ENCODE measurements at regions not wholly inside any gene's neighbourhood (a gene's known extent, or its start where the extent isn't known, plus 50 kb on each side); places are given as distances from the start of the nearest gene placed in this dataset.
"Not testable (repeated sequence)": the region's sequence is repeated elsewhere in the genome, so short reads cannot be mapped to it uniquely, and the experiment has no call there.

DNA sequence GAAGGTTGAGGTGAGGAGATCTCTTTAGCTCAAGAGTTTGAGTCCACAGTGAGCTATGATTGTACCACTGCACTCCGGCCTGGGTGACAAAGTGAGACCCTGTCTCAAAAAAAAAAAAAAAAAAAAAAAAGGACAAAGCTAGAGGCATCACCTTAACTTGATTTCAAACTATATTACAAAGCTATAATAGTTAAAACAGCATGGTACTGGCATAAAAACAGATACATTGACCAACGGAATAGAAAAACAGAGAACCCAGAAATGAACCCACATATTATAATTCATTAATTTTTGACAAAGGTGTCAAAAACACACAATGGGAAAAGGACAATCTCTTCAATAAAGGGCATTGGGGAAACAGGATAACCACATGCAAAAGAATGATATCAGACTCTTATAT lies 50.8 kb upstream of the MBOAT1 start:
- no peaks in the 10 kb centered on the region for H3K27me3 Mint-ChIP-seq
- H3K4me1 Mint-ChIP-seq, result peaks cover 4% of the 10 kb centered on the region
- no peak overlapping the region for H3K4me3 Mint-ChIP-seq
- no peak for ATAC-seq
- H3K27ac Mint-ChIP-seq, result no peak overlapping the region
- H3K36me3 Mint-ChIP-seq (ENCODE audit: low read depth), result peaks cover 7% of the 10 kb centered on the region
- DNase-seq, result no peak
- no peaks in the 10 kb centered on the region for H3K9me3 ChIP-seq (ENCODE audit: control insufficient read depth, low read length, poor library complexity, severe bottlenecking)

DNA sequence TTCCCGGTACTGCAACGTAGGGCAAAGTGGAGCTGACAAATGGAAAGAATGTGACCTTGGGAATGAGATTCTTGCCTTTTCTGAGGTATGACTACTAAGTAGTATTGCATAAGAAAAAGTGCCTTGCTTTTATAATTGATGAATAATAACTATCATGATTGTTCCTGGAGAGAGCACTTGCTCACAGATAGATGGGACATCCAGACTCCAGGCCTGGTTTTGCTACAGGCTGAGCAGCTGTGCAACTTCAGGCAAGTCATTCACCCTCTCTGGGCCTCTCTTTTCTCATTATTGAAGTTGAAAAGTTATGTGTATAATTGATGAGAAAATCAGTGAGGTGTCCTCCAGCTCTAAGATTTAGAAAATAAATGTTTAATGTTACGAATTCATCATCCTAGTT lies 53.6 kb upstream of the MBOAT1 start:
- Mint-ChIP-seq H3K27ac (no peak overlapping the region), H3K4me1 (peaks cover 4% of the 10 kb centered on the region), H3K4me3 (no peak overlapping the region), H3K27me3 (peaks cover 4% of the 10 kb centered on the region), H3K36me3 (ENCODE audit: low read depth) (peaks cover 5% of the 10 kb centered on the region)
- no peaks in the 10 kb centered on the region for H3K9me3 ChIP-seq (ENCODE audit: control insufficient read depth, low read length, poor library complexity, severe bottlenecking)
- no peak for DNase-seq
- no peak for ATAC-seq

DNA sequence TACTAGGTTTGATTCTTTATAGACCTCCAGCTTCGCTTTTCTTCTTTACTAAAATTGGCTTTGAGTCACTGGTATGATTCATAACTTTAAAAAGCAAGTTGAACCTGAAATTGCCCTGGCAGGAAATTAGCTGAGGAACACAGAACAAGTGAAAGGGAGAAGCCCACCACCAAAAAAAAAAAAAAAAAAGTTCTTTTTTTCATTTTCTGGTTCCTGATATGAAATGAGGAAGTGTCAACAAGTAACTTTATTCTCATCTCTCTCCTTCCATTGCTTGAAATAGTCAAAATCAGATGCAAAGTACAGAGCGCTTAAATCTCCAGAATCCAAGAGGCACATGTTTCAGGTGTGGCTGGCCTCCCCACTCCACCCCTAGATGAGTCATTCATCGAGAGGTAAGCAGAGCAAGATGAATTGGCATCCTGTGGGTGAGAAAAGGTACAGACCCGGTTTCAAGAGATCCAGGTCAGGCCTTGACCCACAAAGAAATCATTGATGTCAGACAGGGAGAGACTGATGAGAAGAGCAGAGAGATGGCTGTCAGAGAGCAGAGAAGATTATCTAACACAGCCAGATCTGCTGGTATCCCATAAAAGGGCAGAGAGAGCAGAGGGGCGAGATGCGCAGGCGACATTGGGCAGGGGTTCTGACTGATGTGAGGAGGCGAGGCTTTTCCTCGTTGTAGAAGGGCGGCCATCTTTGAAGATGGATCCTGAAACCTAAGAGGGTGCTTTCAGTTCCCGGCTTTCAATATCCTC lies 54.8 kb upstream of the MBOAT1 start:
- no peaks in the 10 kb centered on the region for H3K9me3 ChIP-seq (ENCODE audit: control insufficient read depth, low read length, poor library complexity, severe bottlenecking)
- H3K4me1 Mint-ChIP-seq, result peaks cover 4% of the 10 kb centered on the region
- H3K27ac Mint-ChIP-seq, result no peak overlapping the region
- H3K4me3 Mint-ChIP-seq, result peak overlapping the region; percentile 51
- DNase-seq, result no peak
- H3K27me3 Mint-ChIP-seq, result peaks cover 4% of the 10 kb centered on the region
- peak; percentile 35 for ATAC-seq
- H3K36me3 Mint-ChIP-seq (ENCODE audit: low read depth), result peaks cover 5% of the 10 kb centered on the region

DNA sequence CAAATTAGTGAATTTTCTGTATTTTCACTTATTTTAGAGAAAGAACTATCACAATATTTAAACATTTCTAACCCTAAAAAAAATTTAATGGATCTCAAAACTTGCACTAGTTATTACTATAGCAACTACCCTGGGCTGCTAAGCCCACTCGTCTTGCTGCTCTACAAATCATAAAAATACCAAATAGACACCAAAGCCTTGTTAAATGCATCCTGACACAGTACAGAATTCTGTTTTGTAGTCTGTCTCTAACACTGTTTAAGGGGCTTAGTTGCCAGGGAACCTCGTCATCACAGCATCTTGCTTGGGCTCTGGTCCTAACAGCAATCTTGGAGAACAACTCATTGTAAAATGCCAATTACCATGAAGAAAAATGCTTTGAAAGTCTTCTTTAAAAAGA lies 56.9 kb upstream of the MBOAT1 start:
- ATAC-seq, result no peak
- Mint-ChIP-seq H3K27me3 (peaks cover 8% of the 10 kb centered on the region), H3K36me3 (ENCODE audit: low read depth) (peaks cover 7% of the 10 kb centered on the region), H3K27ac (no peak overlapping the region), H3K4me3 (no peak overlapping the region), H3K4me1 (peaks cover 6% of the 10 kb centered on the region)
- no peaks in the 10 kb centered on the region for H3K9me3 ChIP-seq (ENCODE audit: control insufficient read depth, low read length, poor library complexity, severe bottlenecking)
- DNase-seq, result no peak

DNA sequence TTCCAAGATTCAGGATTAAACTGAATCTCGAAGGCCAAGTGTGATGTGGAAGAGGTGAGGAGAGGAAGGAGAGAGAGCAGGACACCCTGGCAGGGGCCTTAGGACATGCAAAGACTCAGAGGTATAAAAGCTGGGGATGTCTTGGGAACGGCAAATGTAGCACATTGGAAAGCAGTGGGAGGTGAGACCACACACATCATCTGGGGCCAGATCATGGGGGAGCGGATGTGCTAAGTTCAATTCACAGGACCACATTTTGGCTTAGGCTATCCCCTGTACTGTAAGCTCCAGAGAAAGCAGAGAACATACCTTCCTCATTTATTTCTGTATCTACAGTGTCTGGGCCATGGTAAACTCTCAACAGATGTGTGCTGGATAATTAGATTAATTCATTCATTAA lies 59.5 kb upstream of the MBOAT1 start:
- ATAC-seq, result no peak
- Mint-ChIP-seq H3K27me3 (peaks cover 10% of the 10 kb centered on the region), H3K27ac (peak overlapping the region; percentile 35), H3K36me3 (ENCODE audit: low read depth) (peaks cover 4% of the 10 kb centered on the region), H3K4me1 (peaks cover 6% of the 10 kb centered on the region), H3K4me3 (no peak overlapping the region)
- DNase-seq, result no peak
- H3K9me3 ChIP-seq (ENCODE audit: control insufficient read depth, low read length, poor library complexity, severe bottlenecking), result no peaks in the 10 kb centered on the region

DNA sequence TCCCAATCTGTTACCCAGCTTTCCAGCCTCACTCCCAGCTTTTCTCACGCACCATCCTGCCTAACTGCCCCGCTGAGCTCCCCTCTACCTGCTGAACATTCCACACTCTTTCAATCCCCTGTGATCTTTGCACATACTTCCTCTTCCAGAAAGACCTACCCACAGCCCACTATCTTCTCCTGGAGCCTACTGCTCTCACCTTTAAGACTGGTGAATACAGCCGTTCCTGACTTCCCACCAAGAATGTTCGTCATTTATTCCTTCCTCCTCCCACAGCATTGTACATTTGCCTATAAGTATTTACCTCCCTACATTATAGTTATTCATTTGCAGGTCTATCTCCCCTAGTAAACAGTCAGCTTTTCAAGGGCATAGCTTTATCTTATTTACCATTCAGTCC lies 61.9 kb upstream of the MBOAT1 start:
- ATAC-seq (no peak), DNase-seq (no peak)
- Mint-ChIP-seq H3K36me3 (ENCODE audit: low read depth) (peaks cover 2% of the 10 kb centered on the region), H3K4me1 (peaks cover 2% of the 10 kb centered on the region), H3K27ac (no peak overlapping the region), H3K4me3 (no peak overlapping the region), H3K27me3 (peaks cover 17% of the 10 kb centered on the region)
- H3K9me3 ChIP-seq (ENCODE audit: control insufficient read depth, low read length, poor library complexity, severe bottlenecking), result no peaks in the 10 kb centered on the region

DNA sequence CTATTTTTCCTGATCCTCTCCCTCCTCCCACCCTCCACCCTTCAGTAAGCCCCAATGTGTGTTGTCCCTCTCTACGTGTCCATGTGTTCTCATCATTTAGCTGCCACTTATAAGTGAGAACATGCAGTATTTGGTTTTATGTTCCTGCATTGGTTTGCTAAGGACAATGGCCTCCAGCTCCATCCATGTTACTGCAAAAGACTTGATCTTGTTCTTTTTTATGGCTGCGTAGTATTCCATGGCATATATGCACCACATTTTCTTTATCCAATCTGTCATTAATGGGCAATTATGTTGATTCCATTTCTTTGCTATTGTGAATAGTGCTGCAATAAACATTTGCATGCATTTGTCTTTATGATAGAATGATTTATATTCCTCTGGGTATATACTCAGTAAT lies 63.6 kb upstream of the MBOAT1 start:
- H3K4me3 Mint-ChIP-seq; DNase-seq; H3K27ac Mint-ChIP-seq; H3K4me1 Mint-ChIP-seq; H3K9me3 ChIP-seq (ENCODE audit: control insufficient read depth, low read length, poor library complexity, severe bottlenecking); ATAC-seq; H3K36me3 Mint-ChIP-seq (ENCODE audit: low read depth): not testable (repeated sequence)
- peaks cover 21% of the 10 kb centered on the region for H3K27me3 Mint-ChIP-seq

DNA sequence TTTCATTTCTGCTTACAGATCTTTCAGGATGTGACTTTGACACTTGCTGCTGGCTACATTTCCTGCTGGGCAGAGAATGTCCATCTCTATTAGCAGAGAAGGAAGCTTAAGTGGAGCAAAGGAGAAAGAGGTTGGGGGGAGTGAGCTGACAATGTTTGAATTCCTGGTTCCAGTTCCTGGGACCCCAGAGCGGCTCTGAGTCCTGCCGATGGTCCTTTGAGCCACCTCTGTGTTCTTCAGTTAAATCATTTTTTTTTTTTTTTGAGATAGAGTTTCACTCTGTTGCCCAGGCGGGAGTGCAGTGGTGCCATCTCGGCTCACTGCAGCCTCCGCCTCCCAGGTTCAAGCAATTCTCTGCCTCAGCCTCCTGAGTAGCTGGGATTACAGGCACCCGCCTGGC lies 65.5 kb upstream of the MBOAT1 start:
- H3K4me3 Mint-ChIP-seq, result not testable (repeated sequence)
- H3K27me3 Mint-ChIP-seq, result peaks cover 21% of the 10 kb centered on the region

DNA sequence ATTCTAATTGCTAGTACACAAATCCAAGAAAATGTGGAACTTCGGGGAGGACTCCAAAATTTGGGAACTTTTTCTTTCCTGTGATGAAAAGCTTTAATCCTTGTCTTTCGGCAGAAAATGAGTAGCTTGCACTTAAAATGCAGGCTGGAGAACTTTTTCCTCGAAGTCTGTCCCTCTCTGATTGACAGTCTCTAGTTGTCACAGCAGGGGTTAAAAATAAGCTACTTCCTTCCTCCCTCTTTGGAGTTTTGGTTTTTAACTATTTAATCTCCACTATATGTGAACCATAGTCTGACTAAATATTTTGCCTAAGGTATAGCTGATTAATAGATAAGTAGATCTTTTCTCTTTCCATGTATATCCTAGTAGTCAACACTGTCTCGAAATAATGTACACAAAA lies 66.8 kb upstream of the MBOAT1 start:
- ATAC-seq, result no peak
- peaks cover 7% of the 10 kb centered on the region for H3K9me3 ChIP-seq (ENCODE audit: control insufficient read depth, low read length, poor library complexity, severe bottlenecking)
- H3K4me3 Mint-ChIP-seq, result no peak overlapping the region
- H3K27me3 Mint-ChIP-seq, result peaks cover 19% of the 10 kb centered on the region
- H3K36me3 Mint-ChIP-seq (ENCODE audit: low read depth), result peaks cover 4% of the 10 kb centered on the region
- DNase-seq, result no peak
- peaks cover 1% of the 10 kb centered on the region for H3K4me1 Mint-ChIP-seq
- H3K27ac Mint-ChIP-seq, result no peak overlapping the region

More for the DNA sequence above, 65.5 kb upstream of the MBOAT1 start:
- H3K9me3 ChIP-seq (ENCODE audit: control insufficient read depth, low read length, poor library complexity, severe bottlenecking); H3K27ac Mint-ChIP-seq; H3K4me1 Mint-ChIP-seq; DNase-seq; H3K36me3 Mint-ChIP-seq (ENCODE audit: low read depth); ATAC-seq: not testable (repeated sequence)

DNA sequence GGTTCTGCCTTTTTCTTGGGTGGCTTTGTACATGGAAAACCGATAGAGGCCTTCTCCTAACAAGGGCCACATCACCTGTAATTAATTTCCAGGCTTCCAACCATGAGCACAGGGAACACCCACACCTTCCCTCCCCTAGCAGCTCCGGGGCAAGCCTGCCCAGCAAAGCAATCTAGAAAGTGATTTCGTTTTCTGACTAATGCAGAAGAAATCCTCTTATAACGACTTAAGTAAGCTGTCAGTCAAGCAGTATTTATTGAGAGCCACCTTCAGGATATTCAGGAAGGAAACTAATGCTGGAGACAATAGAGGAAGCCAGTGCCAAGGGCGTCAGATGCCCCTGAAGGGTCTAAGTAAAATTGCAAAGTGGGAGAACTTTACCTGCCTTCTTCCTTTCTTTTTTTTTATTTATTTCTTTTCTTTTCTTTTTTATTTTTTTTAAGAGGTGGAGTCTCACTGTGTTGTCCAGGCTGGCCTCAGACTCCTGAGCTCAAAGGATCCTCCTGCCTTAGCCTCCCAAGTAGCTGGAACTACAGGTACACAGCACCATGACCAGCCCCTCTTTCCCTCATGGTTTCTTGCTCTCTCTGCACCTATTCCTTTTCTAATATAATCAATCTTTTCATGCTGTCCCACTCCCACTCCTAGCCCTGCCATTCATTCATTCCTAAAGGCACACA lies 67.5 kb upstream of the MBOAT1 start:
- Mint-ChIP-seq H3K27me3 (peaks cover 15% of the 10 kb centered on the region), H3K27ac (no peak overlapping the region)
- ATAC-seq, result no peak

DNA sequence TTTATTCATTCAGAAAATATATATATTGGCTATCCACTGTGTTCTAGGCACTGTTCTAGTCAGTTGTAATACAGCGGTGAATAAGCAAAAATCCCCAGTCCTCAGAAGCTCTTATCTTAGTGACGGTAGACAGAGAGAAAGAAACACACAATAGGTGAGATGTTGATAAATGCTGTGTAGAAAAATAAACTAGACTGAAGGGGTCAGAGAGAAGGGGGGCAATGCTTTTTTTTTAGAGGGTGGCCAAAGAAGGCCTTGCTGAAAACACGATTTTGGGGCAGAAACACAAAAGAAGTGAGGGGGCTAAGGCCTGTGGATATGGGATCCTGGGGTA lies 68.0 kb upstream of the MBOAT1 start:
- no peaks in the 10 kb centered on the region for H3K4me1 Mint-ChIP-seq
- DNase-seq, result no peak
- ATAC-seq, result no peak

More for the DNA sequence above, 67.5 kb upstream of the MBOAT1 start:
- peaks cover 3% of the 10 kb centered on the region for H3K36me3 Mint-ChIP-seq (ENCODE audit: low read depth)
- H3K9me3 ChIP-seq (ENCODE audit: control insufficient read depth, low read length, poor library complexity, severe bottlenecking), result peaks cover 7% of the 10 kb centered on the region
- H3K4me1 Mint-ChIP-seq, result no peaks in the 10 kb centered on the region
- no peak for DNase-seq
- H3K4me3 Mint-ChIP-seq, result no peak overlapping the region

DNA sequence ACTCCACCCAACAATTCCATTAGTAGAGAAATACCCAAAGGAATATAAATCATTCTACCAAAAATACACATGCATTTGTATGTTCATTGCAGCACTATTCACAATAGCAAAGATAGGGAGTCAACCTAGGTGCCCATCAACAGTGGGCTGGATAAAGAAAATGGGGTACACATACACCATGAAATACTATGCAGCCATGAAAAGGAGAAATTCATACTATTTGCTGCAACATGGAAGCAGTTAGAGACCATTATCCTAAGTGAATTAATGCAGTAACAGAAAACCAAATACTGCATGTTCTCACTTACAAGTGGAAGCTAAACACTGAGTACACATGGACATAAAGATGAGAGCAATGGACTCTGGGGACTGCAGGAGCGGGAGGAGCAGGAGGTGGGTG lies 72.4 kb upstream of the MBOAT1 start:
- DNase-seq (no peak), ATAC-seq (no peak)
- Mint-ChIP-seq H3K4me1 (no peaks in the 10 kb centered on the region), H3K27me3 (peaks cover 9% of the 10 kb centered on the region), H3K36me3 (ENCODE audit: low read depth) (peaks cover 3% of the 10 kb centered on the region), H3K4me3 (no peak overlapping the region), H3K27ac (no peak overlapping the region)
- peaks cover 7% of the 10 kb centered on the region for H3K9me3 ChIP-seq (ENCODE audit: control insufficient read depth, low read length, poor library complexity, severe bottlenecking)

More for the DNA sequence above, 68.0 kb upstream of the MBOAT1 start:
- Mint-ChIP-seq H3K27me3 (peaks cover 15% of the 10 kb centered on the region), H3K27ac (no peak overlapping the region), H3K36me3 (ENCODE audit: low read depth) (peaks cover 3% of the 10 kb centered on the region), H3K4me3 (no peak overlapping the region)
- peaks cover 7% of the 10 kb centered on the region for H3K9me3 ChIP-seq (ENCODE audit: control insufficient read depth, low read length, poor library complexity, severe bottlenecking)

DNA sequence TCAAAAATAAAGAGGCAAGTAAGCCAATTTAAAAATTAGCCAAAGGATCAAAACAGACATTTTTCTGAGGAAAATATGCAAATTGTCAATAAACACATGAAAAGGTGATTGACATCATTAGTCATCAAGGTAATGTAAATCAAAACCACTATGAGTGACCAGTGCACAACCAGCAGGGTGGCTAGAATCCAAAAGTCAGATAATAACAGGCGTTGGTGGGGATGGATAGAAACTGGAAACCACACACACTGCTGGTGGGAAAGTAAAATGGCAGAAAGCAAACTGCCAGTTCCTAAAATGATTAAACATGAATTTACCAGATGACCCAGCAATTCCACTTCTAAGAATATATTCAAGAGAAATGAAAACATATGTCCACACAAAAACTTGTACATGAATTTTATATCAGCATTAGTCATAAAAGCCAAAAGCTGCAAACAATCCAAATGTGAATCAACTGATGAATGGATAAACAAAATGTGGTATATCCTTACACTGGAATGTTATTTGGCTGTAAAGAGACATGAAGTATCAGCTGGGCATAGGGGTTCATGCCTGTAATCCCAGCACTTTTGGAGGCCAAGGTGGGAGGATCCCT lies 74.8 kb upstream of the MBOAT1 start:
- Mint-ChIP-seq H3K27ac (no peak overlapping the region), H3K36me3 (ENCODE audit: low read depth) (no peaks in the 10 kb centered on the region), H3K4me1 (peaks cover 3% of the 10 kb centered on the region), H3K27me3 (no peaks in the 10 kb centered on the region), H3K4me3 (no peak overlapping the region)
- DNase-seq, result no peak
- peaks cover 7% of the 10 kb centered on the region for H3K9me3 ChIP-seq (ENCODE audit: control insufficient read depth, low read length, poor library complexity, severe bottlenecking)
- no peak for ATAC-seq
